H1 (cell line): ENCODE measurements at regions not wholly inside any gene's neighbourhood (a gene's known extent, or its start where the extent isn't known, plus 50 kb on each side); places are given as distances from the start of the nearest gene placed in this dataset.

Experiments
- CTCF ChIA-PET: fragments of 300-600 bp; sonication (Branson Sonifier 250); formaldehyde crosslinking; loops from one replicate; lab custom pipeline; 2021; ENCODE audit not compliant: partially characterized antibody; lab: Charles Lee
- POLR2A ChIA-PET: fragments of 300-600 bp; sonication (Branson Sonifier 250); formaldehyde crosslinking; loops from one replicate; lab custom pipeline; 2021; ENCODE audit warnings: inconsistent platforms; ENCODE audit not compliant: partially characterized antibody; lab: Charles Lee
- DNase-seq, 2 experiments: peaks; one replicate each; pipeline versions ENCODE4 v3.0.0 to v3.0.0-alpha.2; 2010 to 2022; ENCODE audit warnings: low spot score in 2 of 2, low read depth in 1 of 2, mixed read lengths in 1 of 2
- FAIRE-seq: peaks from 2 replicates; lab custom pipeline; 2011; peaks lifted over from hg19 to GRCh38; lab: Jason Lieb, UNC
- H2AFZ ChIP-seq: 2 replicates; pipeline ENCODE4 v1.8.1; 2012; ENCODE audit warnings: low read length, inconsistent platforms
- H2AK5ac ChIP-seq: 2 replicates; pipeline ENCODE4 v1.6.1; 2013; ENCODE audit warnings: low read depth, low read length
- H2BK120ac ChIP-seq: replicated peaks from 2 replicates; pipeline ENCODE3; 2013; ENCODE audit warnings: low read depth, low read length, inconsistent platforms
- H2BK12ac ChIP-seq: 2 replicates; pipeline ENCODE4 v1.6.1; 2013; ENCODE audit warnings: low read depth, low read length
- H2BK15ac ChIP-seq: 2 replicates; pipeline ENCODE4 v1.6.1; 2013; ENCODE audit warnings: low read length
- H2BK20ac ChIP-seq: 2 replicates; pipeline ENCODE4 v1.6.1; 2013; ENCODE audit warnings: low read length
- H2BK5ac ChIP-seq: 2 replicates; pipeline ENCODE4 v1.6.1; 2013; ENCODE audit warnings: low read depth, low read length
- H3K14ac ChIP-seq: 2 replicates; pipeline ENCODE4 v1.6.1; 2013; ENCODE audit warnings: inconsistent platforms; ENCODE audit not compliant: insufficient read length
- H3K18ac ChIP-seq: 2 replicates; pipeline ENCODE4 v1.6.1; 2013; ENCODE audit warnings: low read length; ENCODE audit errors: extremely low read depth
- H3K23ac ChIP-seq: 2 replicates; pipeline ENCODE4 v1.6.1; 2013; ENCODE audit warnings: inconsistent platforms; ENCODE audit not compliant: insufficient read length
- H3K23me2 ChIP-seq: 2 replicates; pipeline ENCODE4 v1.6.1; 2013; ENCODE audit warnings: low read depth, low read length
- H3K27ac ChIP-seq: 2 replicates; pipeline ENCODE4 v1.6.1; 2011; ENCODE audit warnings: low read depth, low read length, inconsistent platforms
- H3K27me3 ChIP-seq, 4 experiments: replicated peaks in 1 of 4; 1 replicate in 1 of 4; 2 replicates in 3 of 4; pipeline versions ENCODE4 v1.6.1 to v1.8.1; 2011 to 2013; ENCODE audit warnings: low read length in 3 of 4, mild to moderate bottlenecking in 3 of 4, inconsistent platforms in 2 of 4, mixed read lengths in 2 of 4, moderate library complexity in 1 of 4; ENCODE audit not compliant: control insufficient read depth in 3 of 4, insufficient read depth in 3 of 4; ENCODE audit errors: extremely low read depth in 1 of 4
- H3K36me3 ChIP-seq, 4 experiments: 2 replicates each; pipeline versions ENCODE4 v1.6.1 to v1.8.1; 2011 to 2013; ENCODE audit warnings: mild to moderate bottlenecking in 4 of 4, low read length in 3 of 4, moderate library complexity in 2 of 4, control low read depth in 1 of 4, inconsistent platforms in 1 of 4; ENCODE audit not compliant: insufficient read depth in 4 of 4, control insufficient read depth in 2 of 4
- H3K4ac ChIP-seq: replicated peaks from 2 replicates; pipeline ENCODE3; 2013; ENCODE audit warnings: low read length, low read depth, mixed read lengths, inconsistent platforms; ENCODE audit not compliant: insufficient read length
- H3K4me1 ChIP-seq, 4 experiments: replicated peaks in 1 of 4; 1 replicate in 1 of 4; 2 replicates in 3 of 4; pipeline versions ENCODE4 v1.6.1 to v1.8.1; 2011 to 2013; ENCODE audit warnings: low read length in 3 of 4, inconsistent platforms in 2 of 4, mixed read lengths in 1 of 4; ENCODE audit not compliant: insufficient read depth in 4 of 4, control insufficient read depth in 3 of 4
- H3K4me2 ChIP-seq, 2 experiments: 2 replicates each; pipeline versions ENCODE4 v1.6.1 to v1.8.1; 2011 to 2013; ENCODE audit warnings: low read depth in 2 of 2, low read length in 2 of 2, control low read depth in 1 of 2, inconsistent platforms in 1 of 2, mild to moderate bottlenecking in 1 of 2; ENCODE audit not compliant: insufficient read depth in 1 of 2
- H3K4me3 ChIP-seq, 4 experiments: fragments of 200-600, 300-600 bp in 1 of 4; sonication (generic), shearing (Covaris generic), sonication (Bioruptor Twin) in 1 of 4; 2 replicates each; pipeline versions ENCODE4 v1.5.1 to v1.8.1; 2011 to 2016; ENCODE audit warnings: low read length in 4 of 4, low read depth in 3 of 4, control low read depth in 2 of 4, inconsistent platforms in 2 of 4, mild to moderate bottlenecking in 2 of 4, mixed read lengths in 1 of 4, moderate library complexity in 1 of 4; ENCODE audit not compliant: insufficient read depth in 2 of 4; ENCODE audit errors: extremely low read depth in 1 of 4
- H3K56ac ChIP-seq: replicated peaks from 2 replicates; pipeline ENCODE3; 2013; ENCODE audit warnings: low read depth, mild to moderate bottlenecking, mixed read lengths, low read length, inconsistent platforms; ENCODE audit not compliant: insufficient read length
- H3K79me1 ChIP-seq: 2 replicates; pipeline ENCODE4 v1.6.1; 2013; ENCODE audit warnings: low read depth, low read length, control low read depth
- H3K79me2 ChIP-seq, 2 experiments: 2 replicates each; pipeline versions ENCODE4 v1.6.1 to v1.8.1; 2012 to 2013; ENCODE audit warnings: low read length in 2 of 2, mild to moderate bottlenecking in 2 of 2, inconsistent platforms in 1 of 2; ENCODE audit not compliant: insufficient read depth in 2 of 2, control insufficient read depth in 1 of 2
- H3K9ac ChIP-seq, 4 experiments: replicated peaks in 1 of 4; 1 replicate in 1 of 4; 2 replicates in 3 of 4; pipeline versions ENCODE4 v1.6.1 to v1.8.1; 2011 to 2013; ENCODE audit warnings: low read depth in 3 of 4, low read length in 3 of 4, control low read depth in 2 of 4, mild to moderate bottlenecking in 2 of 4, moderate library complexity in 2 of 4, inconsistent platforms in 1 of 4; ENCODE audit errors: extremely low read depth in 1 of 4
- H3K9me3 ChIP-seq, 2 experiments: 2 replicates each; pipeline versions ENCODE4 v1.6.1 to v1.8.1; 2012 to 2013; ENCODE audit warnings: mild to moderate bottlenecking in 2 of 2, moderate library complexity in 2 of 2, control low read depth in 1 of 2, inconsistent platforms in 1 of 2, low read depth in 1 of 2, low read length in 1 of 2, mixed read lengths in 1 of 2; ENCODE audit not compliant: insufficient read depth in 2 of 2
- H4K20me1 ChIP-seq, 2 experiments: replicated peaks in 1 of 2; 2 replicates each; pipeline versions ENCODE3 to v1.8.1; 2011 to 2013; ENCODE audit warnings: inconsistent platforms in 2 of 2, low read length in 2 of 2, mild to moderate bottlenecking in 1 of 2; ENCODE audit not compliant: insufficient read depth in 2 of 2, control insufficient read depth in 1 of 2
- H4K5ac ChIP-seq: 2 replicates; pipeline ENCODE4 v1.6.1; 2013; ENCODE audit warnings: low read length, low read depth, mixed read lengths, inconsistent platforms; ENCODE audit not compliant: insufficient read length
- H4K8ac ChIP-seq: 2 replicates; pipeline ENCODE4 v1.8.0; 2013; ENCODE audit warnings: mild to moderate bottlenecking, moderate library complexity, low read length, inconsistent platforms; ENCODE audit not compliant: insufficient read depth; ENCODE audit errors: extremely low read depth
- H4K91ac ChIP-seq: replicated peaks from 2 replicates; pipeline ENCODE3; 2013; ENCODE audit warnings: low read length, mixed read lengths, inconsistent platforms; ENCODE audit not compliant: insufficient read length
- BACH1 ChIP-seq: IDR thresholded peaks from 2 replicates; pipeline ENCODE4 v1.6.1; 2012; ENCODE audit warnings: low read length, improper control_type of control experiment
- CBX5 ChIP-seq: fragments of 300-800, 300-1000 bp; sonication (generic); IDR thresholded peaks from 2 replicates; pipeline ENCODE4 v1.7.1; 2016; ENCODE audit warnings: antibody characterized with exemption, low read length, low read depth
- FOSL1 ChIP-seq: IDR thresholded peaks from 2 replicates; pipeline ENCODE4 v1.6.1; 2011; ENCODE audit warnings: mild to moderate bottlenecking, low read depth, low read length, moderate library complexity; ENCODE audit not compliant: insufficient read depth
- PHF8 ChIP-seq: fragments of 200-600 bp; sonication (generic); conservative IDR thresholded peaks from 2 replicates; pipeline ENCODE4 v1.7.1; 2012; ENCODE audit warnings: low read depth, mild to moderate bottlenecking, inconsistent platforms, low read length, moderate library complexity
- RAD21 ChIP-seq, 2 experiments: IDR thresholded peaks in 1 of 2; conservative IDR thresholded peaks in 1 of 2; 2 replicates each; pipeline ENCODE4 v1.6.1; 2011; ENCODE audit warnings: low read depth in 2 of 2, low read length in 2 of 2, improper control_type of control experiment in 1 of 2, inconsistent platforms in 1 of 2, mild to moderate bottlenecking in 1 of 2, moderate library complexity in 1 of 2
- RXRA ChIP-seq: IDR thresholded peaks from 2 replicates; pipeline ENCODE4 v1.6.1; 2011; ENCODE audit warnings: low read depth, mild to moderate bottlenecking, low read length, moderate library complexity; ENCODE audit not compliant: insufficient read depth
- SAP30 ChIP-seq: fragments of 300-600 bp; sonication (generic); IDR thresholded peaks from 2 replicates; pipeline ENCODE4 v1.7.1; 2012; ENCODE audit warnings: low read length, moderate library complexity, mild to moderate bottlenecking, inconsistent platforms; ENCODE audit not compliant: insufficient read depth, insufficient replicate concordance
- TAF1 ChIP-seq: IDR thresholded peaks from 2 replicates; pipeline ENCODE4 v1.6.1; 2011; ENCODE audit warnings: mild to moderate bottlenecking, low read depth, low read length
- WGBS, 2 experiments: shearing (Covaris generic) in 1 of 2; methylation state at CpG; one replicate each; pipeline versions ENCODE4 v1.1.6 to v1.1.7; 2013 to 2015; ENCODE audit warnings: low lambda C conversion rate in 2 of 2, mixed read lengths in 2 of 2, inconsistent platforms in 1 of 2, low coverage in 1 of 2, missing lambda C conversion rate in 1 of 2; ENCODE audit not compliant: insufficient replicate concordance in 2 of 2, insufficient coverage in 1 of 2, insufficient read length in 1 of 2; ENCODE audit errors: extremely low coverage in 1 of 2, missing lambda C conversion rate in 1 of 2; 5-methylcytosine and 5-hydroxymethylcytosine counted together
- TF ChIP-seq, protein P1 (sequence below): IDR thresholded peaks from 2 replicates; pipeline ENCODE4 v1.6.1; 2012; ENCODE audit warnings: inconsistent platforms
- TF ChIP-seq, protein P2 (sequence below), 3 experiments: IDR thresholded peaks; 1 replicate in 2 of 3; 2 replicates in 1 of 3; pipeline versions ENCODE4 v1.5.1 to v1.6.1; 2011; ENCODE audit warnings: low read length in 3 of 3, mild to moderate bottlenecking in 3 of 3, inconsistent platforms in 2 of 3, low read depth in 1 of 3, moderate library complexity in 1 of 3; ENCODE audit not compliant: insufficient read depth in 1 of 3; ENCODE audit errors: control extremely low read depth in 1 of 3

DNA sequence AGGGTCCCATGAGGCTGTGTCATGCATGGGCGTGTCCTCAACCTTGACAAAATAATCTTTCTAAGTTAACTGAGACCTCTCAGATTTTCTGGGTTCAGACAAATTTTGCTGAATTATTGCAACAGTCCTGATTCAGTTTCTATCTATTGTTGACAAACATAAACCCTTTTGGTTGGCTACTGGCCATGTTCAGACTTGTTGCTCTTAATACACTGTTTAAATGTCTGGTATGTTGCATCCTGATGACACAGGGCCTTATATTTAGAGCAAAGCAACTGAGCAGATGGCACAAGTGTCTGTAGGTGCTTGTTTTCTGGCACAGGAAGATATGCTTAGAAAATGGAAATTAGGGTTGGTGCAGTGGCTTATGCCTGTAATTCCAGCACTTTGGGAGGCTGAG is 456.9 kb upstream of the USP9Y start:
- H2AFZ ChIP-seq, result no peak overlapping the region
- H3K79me1 ChIP-seq, result no peaks in the 10 kb centered on the region
- no peaks in the 10 kb centered on the region for H3K36me3 ChIP-seq
- no peak for DNase-seq
- no peaks in the 10 kb centered on the region for H3K27me3 ChIP-seq
- H4K8ac ChIP-seq, result no peak overlapping the region
- no peak overlapping the region for H2AK5ac ChIP-seq
- H3K9ac ChIP-seq, result no peak overlapping the region
- no peaks in the 10 kb centered on the region for H3K79me2 ChIP-seq
- H3K14ac ChIP-seq, result no peak overlapping the region
- no peak overlapping the region for H2BK120ac ChIP-seq
- H3K27ac ChIP-seq, result no peak overlapping the region
- H3K4ac ChIP-seq, result no peak overlapping the region
- no peak overlapping the region for H2BK12ac ChIP-seq
- H3K4me1 ChIP-seq, result no peaks in the 10 kb centered on the region
- no peak overlapping the region for H4K91ac ChIP-seq
- no peak overlapping the region for H2BK20ac ChIP-seq
- H3K23me2 ChIP-seq, result no peaks in the 10 kb centered on the region
- 77% methylated on average over 1 of the region's 1 CpG; no CpG with 5 or more reads in 1 of the 2 experiments for WGBS, 2 experiments
- H2BK15ac ChIP-seq, result no peak overlapping the region
- FAIRE-seq, result no peak
- H3K4me2 ChIP-seq, result no peak overlapping the region
- no peak overlapping the region for H4K5ac ChIP-seq
- H3K9me3 ChIP-seq, result peaks cover 0 to 15% of the 10 kb centered on the region in 2 experiments; a peak in 2 of 4 replicates
- no peaks in the 10 kb centered on the region for H4K20me1 ChIP-seq
- no peak overlapping the region for H3K18ac ChIP-seq
- POLR2A ChIA-PET, result no interaction called here
- no peak overlapping the region for H2BK5ac ChIP-seq
- no peak overlapping the region for H3K23ac ChIP-seq
- no peak overlapping the region for H3K4me3 ChIP-seq
- no peak overlapping the region for H3K56ac ChIP-seq
- CTCF ChIA-PET, result no interaction called here
- TF ChIP-seq BACH1 (no peak), PHF8 (no peak), RXRA (no peak), SAP30 (no peak), FOSL1 (no peak), TAF1 (no peak), CBX5 (no peak), RAD21 (IDR thresholded peaks at IDR 0.05 in 1 of 2, conservative IDR thresholded peaks at IDR 0.05 in 1 of 2; ENCODE audit: low read depth in 2 of 2, low read length in 2 of 2) (no peak)
- TF ChIP-seq, protein P1, sequence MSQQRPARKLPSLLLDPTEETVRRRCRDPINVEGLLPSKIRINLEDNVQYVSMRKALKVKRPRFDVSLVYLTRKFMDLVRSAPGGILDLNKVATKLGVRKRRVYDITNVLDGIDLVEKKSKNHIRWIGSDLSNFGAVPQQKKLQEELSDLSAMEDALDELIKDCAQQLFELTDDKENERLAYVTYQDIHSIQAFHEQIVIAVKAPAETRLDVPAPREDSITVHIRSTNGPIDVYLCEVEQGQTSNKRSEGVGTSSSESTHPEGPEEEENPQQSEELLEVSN, result no peak
- TF ChIP-seq, protein P2, sequence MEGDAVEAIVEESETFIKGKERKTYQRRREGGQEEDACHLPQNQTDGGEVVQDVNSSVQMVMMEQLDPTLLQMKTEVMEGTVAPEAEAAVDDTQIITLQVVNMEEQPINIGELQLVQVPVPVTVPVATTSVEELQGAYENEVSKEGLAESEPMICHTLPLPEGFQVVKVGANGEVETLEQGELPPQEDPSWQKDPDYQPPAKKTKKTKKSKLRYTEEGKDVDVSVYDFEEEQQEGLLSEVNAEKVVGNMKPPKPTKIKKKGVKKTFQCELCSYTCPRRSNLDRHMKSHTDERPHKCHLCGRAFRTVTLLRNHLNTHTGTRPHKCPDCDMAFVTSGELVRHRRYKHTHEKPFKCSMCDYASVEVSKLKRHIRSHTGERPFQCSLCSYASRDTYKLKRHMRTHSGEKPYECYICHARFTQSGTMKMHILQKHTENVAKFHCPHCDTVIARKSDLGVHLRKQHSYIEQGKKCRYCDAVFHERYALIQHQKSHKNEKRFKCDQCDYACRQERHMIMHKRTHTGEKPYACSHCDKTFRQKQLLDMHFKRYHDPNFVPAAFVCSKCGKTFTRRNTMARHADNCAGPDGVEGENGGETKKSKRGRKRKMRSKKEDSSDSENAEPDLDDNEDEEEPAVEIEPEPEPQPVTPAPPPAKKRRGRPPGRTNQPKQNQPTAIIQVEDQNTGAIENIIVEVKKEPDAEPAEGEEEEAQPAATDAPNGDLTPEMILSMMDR (IDR thresholded peaks at IDR 0.05; ENCODE audit: control extremely low read depth in 1 of 3, insufficient read depth in 1 of 3, low read depth in 1 of 3, low read length in 3 of 3), result no peak
